GM19043 (cell line): ENCODE measurements at regions not wholly inside any gene's neighbourhood (a gene's known extent, or its start where the extent isn't known, plus 50 kb on each side); places are given as distances from the start of the nearest gene placed in this dataset.

Experiments used
- ATAC-seq: cut with Tn5 transposase; IDR thresholded peaks from one replicate; pipeline ENCODE4 v1.9.1; 2021; ENCODE audit warnings: low read depth; ENCODE audit not compliant: unreplicated experiment

DNA sequence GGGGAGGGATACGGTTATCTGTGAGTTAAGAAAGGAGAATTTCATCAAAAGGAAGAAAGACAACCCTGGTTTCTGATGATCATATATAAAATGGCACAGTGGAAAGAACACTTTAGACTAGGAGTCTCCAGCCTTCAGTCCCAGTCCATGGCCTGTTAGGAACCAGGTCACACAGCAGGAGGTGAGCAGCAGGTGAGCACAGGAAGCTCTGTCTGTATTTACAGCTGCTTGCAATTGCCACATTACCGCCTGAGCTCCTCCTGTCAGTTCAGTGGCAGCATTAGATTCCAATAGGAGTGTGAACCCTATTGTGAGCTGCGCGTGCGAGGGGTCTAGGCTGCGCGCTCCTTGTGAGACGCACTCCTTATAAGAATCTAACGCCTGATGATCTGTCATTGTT lies 137.9 kb downstream of the BTG1 start:
- no peak for ATAC-seq

DNA sequence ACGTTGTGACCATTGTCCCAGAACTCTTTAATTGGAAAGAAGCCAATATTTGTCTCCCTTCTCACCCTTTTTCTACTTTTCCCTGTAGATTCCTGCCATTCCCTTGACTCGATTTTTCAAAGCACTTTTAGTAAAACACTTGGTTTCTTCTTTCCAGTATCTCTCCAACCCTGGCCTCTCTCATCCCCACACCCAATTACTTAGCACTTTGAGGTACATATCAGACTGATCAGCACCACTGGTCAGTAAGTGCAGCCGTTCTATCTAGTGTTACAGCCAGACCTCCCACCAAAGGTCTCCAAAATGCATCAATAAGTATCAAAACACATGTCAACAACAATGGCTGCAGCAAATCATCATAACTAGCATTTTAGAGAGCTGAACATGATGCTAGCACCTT lies 141.9 kb downstream of the BTG1 start:
- no peak for ATAC-seq

DNA sequence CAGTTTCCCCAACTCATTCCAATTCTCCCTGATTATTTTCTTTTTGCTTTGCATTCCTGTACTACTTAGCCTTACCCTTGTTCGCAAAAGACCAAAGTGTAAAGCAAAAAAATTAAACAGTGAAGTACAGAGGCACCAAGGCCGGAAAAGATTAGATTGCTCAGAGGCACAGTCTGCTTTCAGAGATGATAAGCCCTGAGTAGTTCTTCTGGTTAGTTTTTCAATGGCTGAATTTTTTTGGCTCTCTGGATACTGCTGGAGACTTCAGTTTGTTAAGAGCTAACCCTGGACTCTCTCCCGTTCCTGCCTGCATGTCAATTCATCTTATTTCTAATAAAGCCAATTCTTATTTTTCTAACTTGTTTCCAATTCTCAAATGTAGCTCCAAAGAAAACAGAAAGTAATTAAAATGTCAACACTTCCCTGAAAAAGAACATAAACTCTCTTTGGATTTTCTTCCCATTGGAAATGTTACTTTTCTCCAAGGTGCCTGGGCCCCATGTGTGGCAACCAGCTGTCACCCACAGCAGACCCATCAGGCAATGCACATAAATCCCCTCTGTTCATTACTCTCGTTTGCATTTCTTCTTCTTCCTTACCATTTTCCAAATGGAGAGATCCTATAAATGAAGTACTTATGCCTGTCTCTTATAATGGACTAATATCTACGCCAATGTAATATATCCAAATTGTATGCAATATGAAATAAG lies 142.8 kb downstream of the BTG1 start:
- no peak for ATAC-seq

DNA sequence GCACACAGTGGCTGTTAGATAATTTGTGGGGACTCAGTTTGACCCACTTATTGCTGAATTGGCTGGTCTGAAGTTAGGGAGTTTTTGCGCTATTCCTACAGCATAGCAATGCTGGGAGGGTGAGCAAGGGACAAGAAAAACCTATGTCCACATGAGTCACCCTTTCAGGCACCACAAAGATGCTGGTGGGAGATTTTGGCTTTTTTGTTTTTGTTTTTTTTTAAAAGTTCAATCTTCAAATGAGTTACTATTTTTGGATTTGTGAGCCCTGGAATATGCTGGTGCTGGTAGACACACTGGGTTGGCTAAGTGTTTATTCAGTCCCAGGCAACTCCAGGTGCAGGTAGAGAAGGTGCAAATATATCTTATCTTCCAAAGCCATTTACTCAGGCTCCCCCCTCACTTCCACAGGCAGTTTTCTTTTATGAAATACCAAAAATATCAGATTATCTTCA lies 143.4 kb downstream of the BTG1 start:
- ATAC-seq, result no peak

DNA sequence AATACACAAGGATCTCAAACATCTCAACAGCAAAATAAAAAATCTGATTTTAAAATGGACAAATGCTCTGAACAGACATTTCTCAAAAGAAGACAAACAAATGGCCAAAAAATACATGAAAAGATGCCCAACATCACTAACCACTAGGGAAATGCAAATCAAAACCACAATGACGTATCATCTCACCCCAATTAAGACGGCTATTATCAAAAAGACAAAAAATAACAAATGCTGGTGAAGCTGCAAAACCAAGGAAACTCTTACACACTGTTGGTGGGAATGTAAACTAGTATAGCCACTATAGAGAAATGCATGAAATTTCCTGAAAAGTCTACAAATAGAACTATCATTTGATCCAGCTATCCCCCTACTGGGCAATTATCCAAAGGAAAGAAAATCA lies 145.0 kb downstream of the BTG1 start:
- ATAC-seq, result no peak

DNA sequence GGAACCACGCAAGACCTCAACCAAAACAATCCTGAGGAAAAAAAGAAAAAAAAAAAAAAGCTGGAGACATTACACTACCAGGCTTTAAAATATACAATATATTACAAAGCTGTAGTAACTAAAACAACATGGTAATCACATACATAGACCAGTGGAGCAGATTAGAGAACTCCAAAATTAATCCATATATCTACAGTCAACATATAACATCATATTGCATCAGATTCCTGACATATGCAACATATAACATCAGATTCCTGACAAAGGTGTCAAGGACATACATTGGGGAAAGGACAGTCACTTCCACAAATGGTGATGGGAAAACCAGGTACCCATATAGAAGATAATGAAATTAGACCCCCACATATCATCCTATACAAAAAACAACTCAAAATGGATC lies 145.8 kb downstream of the BTG1 start:
- no peak for ATAC-seq

DNA sequence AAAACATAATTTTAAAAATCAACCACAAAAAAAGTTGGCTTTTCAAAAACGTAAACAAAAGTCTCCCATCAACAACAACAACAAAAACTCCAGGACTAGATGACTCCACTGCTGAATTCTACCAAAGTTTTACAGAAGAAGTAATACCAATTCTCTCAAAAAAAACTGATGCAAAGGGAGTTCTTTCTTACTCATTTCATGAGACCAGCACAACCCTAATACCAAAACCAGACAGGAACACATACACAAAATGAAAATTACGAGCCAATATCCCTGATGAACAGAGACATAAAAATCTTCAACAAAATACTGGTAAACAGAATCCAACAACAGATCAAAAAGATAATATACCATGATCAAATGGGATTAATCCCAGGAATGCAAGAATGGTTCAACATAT lies 147.3 kb downstream of the BTG1 start:
- no peak for ATAC-seq

- ATAC-seq, result no peak
These were observed 151.3 kb downstream of the BTG1 start for GRCh38 chr12:91994208-91994797.

DNA sequence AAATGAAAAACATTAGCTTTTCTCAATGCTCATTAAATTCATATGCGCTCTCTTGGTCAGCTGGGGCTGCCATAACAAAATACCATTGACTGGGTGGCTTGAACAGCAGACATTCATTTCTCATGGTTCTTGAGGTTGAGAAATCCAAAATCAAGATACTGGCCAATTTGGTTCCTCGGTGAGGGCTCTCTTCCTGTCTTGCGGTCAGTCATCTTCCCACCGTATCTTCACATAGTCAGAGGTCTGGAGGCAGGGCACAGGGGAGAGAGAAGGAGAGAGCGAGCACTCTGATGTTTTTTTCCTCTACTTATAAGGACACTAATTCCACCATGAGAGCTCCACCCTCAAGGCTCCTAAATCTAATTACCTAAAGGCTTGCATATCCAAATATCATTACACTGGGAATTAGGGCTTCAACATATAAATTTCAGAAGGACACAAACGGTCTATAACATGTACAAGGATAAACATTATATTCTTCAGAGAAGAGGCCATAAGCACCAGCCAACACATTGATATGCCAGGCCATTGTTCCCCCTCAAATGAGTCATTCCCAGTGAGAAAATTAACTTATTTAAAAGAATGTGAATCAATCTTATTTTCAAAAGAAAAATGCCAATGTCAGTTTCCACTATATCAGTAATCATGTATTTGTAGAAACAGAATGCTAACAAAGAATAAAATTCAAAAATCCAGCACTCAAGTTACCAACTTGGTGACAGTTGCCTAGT lies 152.2 kb downstream of the BTG1 start:
- ATAC-seq, result no peak

- ATAC-seq, result peak; percentile 57
These were observed 154.1 kb downstream of the BTG1 start for GRCh38 chr12:91991399-91992187.

- ATAC-seq, result no peak
These were observed 155.1 kb downstream of the BTG1 start for GRCh38 chr12:91990525-91990924.

GRCh38 chr12:91989143-91989542 lies 156.5 kb downstream of the BTG1 start:
- no peak for ATAC-seq

DNA sequence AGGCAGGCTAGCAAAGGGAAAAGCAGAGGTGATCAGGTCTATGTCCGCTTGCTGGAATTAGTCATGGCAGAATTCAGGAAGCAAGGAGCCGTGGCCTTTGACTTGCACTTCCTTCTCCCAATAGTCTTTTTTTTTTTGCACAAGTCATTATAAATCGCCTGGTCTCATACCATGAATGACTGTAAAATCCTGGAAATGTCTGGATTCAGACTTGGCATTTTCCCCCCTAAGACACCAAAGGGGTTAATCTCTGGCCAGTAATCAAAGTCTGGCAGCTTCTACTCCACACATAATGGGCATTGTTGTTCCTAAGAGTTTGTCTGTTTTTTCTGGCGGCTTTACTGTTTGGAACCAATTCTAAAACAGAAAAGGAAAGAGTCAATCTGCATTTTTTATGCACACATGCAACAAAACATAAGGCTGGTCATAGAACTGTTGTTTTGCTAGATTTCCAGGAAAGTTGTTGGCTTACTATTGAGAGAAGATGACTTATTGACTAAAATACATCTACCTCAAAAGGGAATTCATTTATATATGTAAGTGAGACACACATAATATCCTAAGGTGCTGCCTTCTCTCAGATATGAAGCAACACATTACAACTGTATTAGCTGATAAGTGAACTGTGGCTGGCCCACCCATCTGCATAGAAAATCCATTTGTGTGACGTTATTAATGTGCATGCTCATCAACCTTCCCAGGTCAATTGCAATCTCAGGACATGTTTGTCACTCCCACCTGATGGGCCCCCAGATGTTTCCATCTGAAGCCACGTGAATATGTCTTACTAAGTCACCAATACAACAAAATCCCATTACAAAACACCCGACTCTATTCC lies 157.3 kb downstream of the BTG1 start:
- ATAC-seq, result no peak

GRCh38 chr12:91986084-91986483 lies 159.6 kb downstream of the BTG1 start:
- ATAC-seq, result no peak

DNA sequence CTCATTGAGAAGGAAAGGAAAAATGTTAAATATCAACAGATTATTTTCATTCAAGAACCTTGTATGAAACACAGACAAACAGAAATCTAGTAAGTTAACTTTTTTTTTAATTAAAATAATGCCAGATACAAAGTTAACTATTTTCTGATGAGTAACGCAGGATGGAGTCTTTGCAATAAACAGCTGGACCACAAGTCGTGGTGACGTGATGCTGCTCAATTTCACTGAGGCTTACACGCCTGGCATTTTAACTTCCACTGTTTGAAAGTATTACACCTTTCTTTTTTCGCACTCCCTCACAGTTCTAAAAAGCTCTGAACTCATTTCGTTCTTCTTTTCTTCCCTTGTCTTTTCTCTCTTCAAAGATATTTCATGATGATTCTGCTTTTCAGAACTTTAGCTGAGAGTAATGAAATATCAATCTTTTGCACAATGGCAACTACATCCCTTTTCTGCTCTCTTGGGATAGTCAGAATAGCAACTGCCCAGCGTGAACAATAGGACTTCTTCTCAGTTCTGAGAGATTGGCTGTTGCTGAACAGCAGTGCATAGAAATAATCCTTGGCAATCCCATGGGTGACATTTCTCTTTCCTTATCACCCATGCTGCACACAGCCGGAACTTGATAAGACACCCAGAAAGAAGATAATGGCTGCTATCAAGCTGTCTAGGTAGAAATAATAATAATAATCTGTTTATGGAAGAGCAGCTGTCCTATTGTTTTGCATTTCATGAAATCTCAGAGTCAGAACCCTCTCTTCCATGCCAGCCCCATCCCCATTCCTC lies 160.5 kb downstream of the BTG1 start:
- ATAC-seq, result no peak

DNA sequence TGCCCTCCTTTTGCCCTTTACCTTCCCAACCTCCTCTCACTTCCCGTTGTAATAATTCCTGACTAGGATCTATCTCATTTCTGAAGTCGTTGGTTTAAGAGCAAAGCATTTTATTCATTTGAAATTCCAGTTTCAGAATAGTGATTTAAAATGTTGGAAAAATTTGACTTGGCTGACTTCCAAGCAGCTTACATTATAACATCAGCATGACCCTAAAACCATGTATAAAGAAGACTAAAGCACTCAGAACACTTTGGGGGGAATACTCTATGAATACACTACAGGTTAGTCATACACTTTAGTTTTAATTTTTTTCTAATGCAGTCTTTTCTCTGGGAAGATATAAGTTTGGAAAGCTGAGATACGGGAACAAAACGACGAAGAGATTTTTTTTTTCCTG lies 161.1 kb downstream of the BTG1 start:
- no peak for ATAC-seq

GRCh38 chr12:91983935-91984334 lies 161.7 kb downstream of the BTG1 start:
- ATAC-seq, result no peak

DNA sequence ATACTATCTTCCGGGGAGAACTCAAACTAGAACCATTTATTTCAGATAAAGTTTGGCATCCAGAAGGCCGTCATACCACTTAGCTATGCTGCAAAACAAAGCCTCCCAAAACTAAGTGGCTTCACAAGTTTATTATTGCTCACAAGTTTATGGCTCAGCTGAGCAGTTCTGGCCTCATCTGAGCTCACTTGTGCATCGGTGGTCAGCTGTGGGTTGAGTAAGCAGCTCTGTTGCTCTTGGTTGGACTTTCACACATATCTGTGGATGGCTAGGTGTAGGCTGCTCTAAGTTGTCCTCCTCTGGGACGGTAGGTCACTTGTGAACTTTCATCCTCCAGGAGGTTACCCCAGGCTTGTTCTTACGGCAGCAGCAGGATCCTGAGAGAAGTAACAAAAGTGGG lies 162.7 kb downstream of the BTG1 start:
- no peak for ATAC-seq

GRCh38 chr12:91980389-91980821 lies 165.2 kb downstream of the BTG1 start:
- ATAC-seq, result no peak
